Renal cortex interstitium (tissue), 11 donors: ENCODE measurements at regions not wholly inside any gene's neighbourhood (a gene's known extent, or its start where the extent isn't known, plus 50 kb on each side); places are given as distances from the start of the nearest gene placed in this dataset.

ENCODE experiments used
- DNase-seq, 11 donors: peaks; one replicate each; pipeline ENCODE4 v3.0.0-alpha.2; 2013; ENCODE audit warnings: low read depth in 9 of 11, low spot score in 4 of 11; ENCODE audit errors: extremely low read depth in 1 of 11

GRCh38 chr2:222146488-222146887 is 152.3 kb downstream of the PAX3 start:
- DNase-seq, result no peak

- no peak for DNase-seq
These were observed 156.8 kb downstream of the PAX3 start for GRCh38 chr2:222142027-222142426.

- no peak for DNase-seq
These were observed 162.6 kb downstream of the PAX3 start for GRCh38 chr2:222136106-222136630.

- DNase-seq, result no peak
These were observed 164.1 kb downstream of the PAX3 start for GRCh38 chr2:222134654-222135053.

- DNase-seq, result no peak
These were observed 164.9 kb downstream of the PAX3 start for GRCh38 chr2:222133897-222134296.

GRCh38 chr2:222130855-222131254 is 167.9 kb downstream of the PAX3 start:
- DNase-seq, result no peak

GRCh38 chr2:222127660-222128059 is 171.1 kb downstream of the PAX3 start:
- no peak for DNase-seq

- no peak for DNase-seq
These were observed 177.9 kb downstream of the PAX3 start for GRCh38 chr2:222120933-222121332.

- DNase-seq, result no peak
These were observed 183.5 kb downstream of the PAX3 start for GRCh38 chr2:222115296-222115695.

- DNase-seq, result no peak
These were observed 189.7 kb downstream of the PAX3 start for GRCh38 chr2:222108957-222109585.

- no peak for DNase-seq
These were observed 190.3 kb downstream of the PAX3 start for GRCh38 chr2:222108497-222108896.

- no peak for DNase-seq
These were observed 193.8 kb downstream of the PAX3 start for GRCh38 chr2:222105046-222105445.

GRCh38 chr2:222102575-222103349 is 196.0 kb downstream of the PAX3 start:
- DNase-seq, result no peak

- no peak for DNase-seq
These were observed 197.8 kb downstream of the PAX3 start for GRCh38 chr2:222100704-222101699.

- no peak for DNase-seq
These were observed 210.2 kb downstream of the PAX3 start for GRCh38 chr2:222088561-222088960.

- DNase-seq, result no peak
These were observed 210.8 kb downstream of the PAX3 start for GRCh38 chr2:222087998-222088397.

- no peak for DNase-seq
These were observed 216.6 kb downstream of the PAX3 start for GRCh38 chr2:222082201-222082600.

- DNase-seq, result no peak
These were observed 218.7 kb downstream of the PAX3 start for GRCh38 chr2:222080141-222080540.

- no peak for DNase-seq
These were observed 221.7 kb downstream of the PAX3 start for GRCh38 chr2:222076973-222077690.
